Endodermal cell (in vitro differentiated cells): ENCODE measurements at regions not wholly inside any gene's neighbourhood (a gene's known extent, or its start where the extent isn't known, plus 50 kb on each side); places are given as distances from the start of the nearest gene placed in this dataset.
A peak's percentile ranks its signal among the peaks of the same experiment; 100 is the strongest.

Source experiments
- DNase-seq: peaks from one replicate; pipeline ENCODE4 v3.0.0-alpha.2; 2017
- H3K27ac ChIP-seq: 2 replicates; pipeline ENCODE4 v1.5.1; 2013; ENCODE audit warnings: mild to moderate bottlenecking, low read depth, low read length, moderate library complexity
- H3K27me3 ChIP-seq: 2 replicates; pipeline ENCODE4 v1.6.1; 2013; ENCODE audit warnings: mild to moderate bottlenecking, low read length, moderate library complexity; ENCODE audit not compliant: insufficient read depth, control insufficient read depth, poor library complexity, severe bottlenecking
- H3K36me3 ChIP-seq: 2 replicates; pipeline ENCODE4 v1.7.0; 2013; ENCODE audit warnings: mild to moderate bottlenecking, low read length, moderate library complexity; ENCODE audit not compliant: control insufficient read depth, insufficient read depth
- H3K4me1 ChIP-seq: one replicate; pipeline ENCODE4 v1.7.0; 2013; ENCODE audit warnings: low read length; ENCODE audit not compliant: control insufficient read depth, insufficient read depth
- H3K4me3 ChIP-seq: 2 replicates; pipeline ENCODE4 v1.5.1; 2013; ENCODE audit warnings: mild to moderate bottlenecking, low read length, moderate library complexity
- H3K9ac ChIP-seq: 2 replicates; pipeline ENCODE4 v1.6.1; 2013; ENCODE audit warnings: mild to moderate bottlenecking, low read length, moderate library complexity; ENCODE audit not compliant: poor library complexity, severe bottlenecking; ENCODE audit errors: extremely low read depth
- H3K9me3 ChIP-seq: 2 replicates; pipeline ENCODE4 v1.6.1; 2013; ENCODE audit warnings: mild to moderate bottlenecking, low read length, moderate library complexity; ENCODE audit not compliant: control insufficient read depth
- H3K27ac Mint-ChIP-seq: 2 replicates; pipeline ENCODE4 v1.8.0; 2020; ENCODE audit warnings: mixed read lengths
- H3K27me3 Mint-ChIP-seq: 2 replicates; pipeline ENCODE4 v1.8.0; 2021; ENCODE audit warnings: mild to moderate bottlenecking, mixed read lengths; ENCODE audit not compliant: insufficient read depth
- H3K36me3 Mint-ChIP-seq: 2 replicates; pipeline ENCODE4 v1.8.0; 2020; ENCODE audit warnings: low read depth, mixed read lengths
- H3K4me1 Mint-ChIP-seq: 2 replicates; pipeline ENCODE4 v1.8.0; 2020; ENCODE audit warnings: mixed read lengths
- H3K4me3 Mint-ChIP-seq: 2 replicates; pipeline ENCODE4 v1.8.0; 2020; ENCODE audit warnings: mild to moderate bottlenecking, moderate library complexity, mixed read lengths
- H3K9me3 Mint-ChIP-seq: 2 replicates; pipeline ENCODE4 v1.8.0; 2020; ENCODE audit warnings: mild to moderate bottlenecking, mixed read lengths
- WGBS, 2 experiments: methylation state at CpG; one replicate each; pipeline versions ENCODE4 v1.1.5 to v1.1.7; 2013; ENCODE audit warnings: missing lambda C conversion rate in 2 of 2, mixed read lengths in 1 of 2; ENCODE audit not compliant: insufficient coverage in 1 of 2, insufficient read length in 1 of 2; 5-methylcytosine and 5-hydroxymethylcytosine counted together
- TF ChIP-seq, protein P1 (sequence below): fragments of 200-600 bp; sonication (generic); conservative IDR thresholded peaks from 2 replicates; pipeline ENCODE4 v1.5.0; 2021; ENCODE audit warnings: antibody characterized with exemption, mild to moderate bottlenecking

DNA sequence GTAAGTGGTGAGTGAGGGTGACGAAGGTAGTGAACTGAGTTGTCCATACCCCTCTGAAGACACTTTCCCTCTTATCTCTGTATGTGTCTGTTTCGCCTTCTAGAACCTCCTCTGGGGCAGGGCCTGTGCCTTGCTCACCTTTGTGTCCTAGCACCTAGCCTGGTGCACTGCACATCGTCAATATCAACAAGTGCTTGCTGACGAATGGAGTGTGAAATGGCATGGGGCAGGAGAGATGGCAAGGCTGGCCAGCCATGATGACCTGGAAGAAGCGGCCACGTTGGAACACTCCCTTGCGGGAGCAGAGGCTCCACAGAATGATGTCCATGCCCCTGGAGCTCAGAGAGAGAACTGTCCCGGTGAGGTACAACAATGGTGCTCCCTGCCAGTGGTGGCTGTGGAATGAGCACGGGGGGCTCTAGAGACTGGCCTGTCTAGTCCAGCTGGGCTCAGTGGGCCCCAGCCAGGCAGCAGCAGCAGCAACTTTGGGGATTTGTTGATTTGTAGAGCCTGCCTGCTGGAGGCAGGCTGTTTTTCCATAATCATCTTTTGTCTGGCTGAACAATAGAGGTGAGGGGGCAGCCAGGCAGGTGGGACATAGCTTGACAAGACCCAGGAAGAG is 112.2 kb upstream of the PJA1 start:
- Histone ChIP-seq H3K36me3 (no peaks in the 10 kb centered on the region), H3K4me3 (no peak overlapping the region), H3K9me3 (no peaks in the 10 kb centered on the region), H3K9ac (no peak overlapping the region), H3K4me1 (peaks cover 5% of the 10 kb centered on the region), H3K27me3 (no peaks in the 10 kb centered on the region), H3K27ac (peak overlapping the region; percentile 80)
- H3K4me3 Mint-ChIP-seq, result no peak overlapping the region
- 76% methylated on average over 8 of the region's 9 CpGs; no CpG with 5 or more reads in 1 of the 2 experiments for WGBS, 2 experiments
- peak overlapping the region; percentile 68 for H3K27ac Mint-ChIP-seq
- DNase-seq, result no peak
- peaks cover 35% of the 10 kb centered on the region for H3K4me1 Mint-ChIP-seq
- H3K36me3 Mint-ChIP-seq, result no peaks in the 10 kb centered on the region
- H3K27me3 Mint-ChIP-seq, result peaks cover 29% of the 10 kb centered on the region
- H3K9me3 Mint-ChIP-seq, result peaks cover 67% of the 10 kb centered on the region
- TF ChIP-seq, protein P1, sequence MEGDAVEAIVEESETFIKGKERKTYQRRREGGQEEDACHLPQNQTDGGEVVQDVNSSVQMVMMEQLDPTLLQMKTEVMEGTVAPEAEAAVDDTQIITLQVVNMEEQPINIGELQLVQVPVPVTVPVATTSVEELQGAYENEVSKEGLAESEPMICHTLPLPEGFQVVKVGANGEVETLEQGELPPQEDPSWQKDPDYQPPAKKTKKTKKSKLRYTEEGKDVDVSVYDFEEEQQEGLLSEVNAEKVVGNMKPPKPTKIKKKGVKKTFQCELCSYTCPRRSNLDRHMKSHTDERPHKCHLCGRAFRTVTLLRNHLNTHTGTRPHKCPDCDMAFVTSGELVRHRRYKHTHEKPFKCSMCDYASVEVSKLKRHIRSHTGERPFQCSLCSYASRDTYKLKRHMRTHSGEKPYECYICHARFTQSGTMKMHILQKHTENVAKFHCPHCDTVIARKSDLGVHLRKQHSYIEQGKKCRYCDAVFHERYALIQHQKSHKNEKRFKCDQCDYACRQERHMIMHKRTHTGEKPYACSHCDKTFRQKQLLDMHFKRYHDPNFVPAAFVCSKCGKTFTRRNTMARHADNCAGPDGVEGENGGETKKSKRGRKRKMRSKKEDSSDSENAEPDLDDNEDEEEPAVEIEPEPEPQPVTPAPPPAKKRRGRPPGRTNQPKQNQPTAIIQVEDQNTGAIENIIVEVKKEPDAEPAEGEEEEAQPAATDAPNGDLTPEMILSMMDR, result no peak

DNA sequence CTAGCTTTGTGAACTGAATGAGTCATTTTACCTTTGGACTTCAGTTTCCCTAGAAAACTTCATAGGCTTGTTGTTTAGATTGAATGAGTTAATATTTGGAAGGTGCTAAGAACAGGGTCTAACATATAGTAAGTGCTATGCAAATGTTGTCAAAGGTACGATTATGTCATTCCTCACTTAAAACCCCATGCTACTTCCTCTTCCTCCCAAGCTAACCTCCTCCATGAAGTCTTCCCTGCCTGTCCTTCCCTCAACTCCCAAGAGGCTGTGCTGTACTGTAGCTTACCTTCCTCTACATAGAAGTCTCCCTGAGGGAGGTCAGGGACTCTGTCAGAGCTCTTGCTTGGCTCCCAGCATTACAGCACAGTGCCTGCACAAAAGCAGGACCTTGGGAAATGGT is 103.4 kb upstream of the PJA1 start:
- Histone ChIP-seq H3K4me3 (no peak overlapping the region), H3K9me3 (no peaks in the 10 kb centered on the region), H3K36me3 (no peaks in the 10 kb centered on the region), H3K4me1 (no peaks in the 10 kb centered on the region), H3K27ac (no peak overlapping the region), H3K27me3 (peaks cover 15% of the 10 kb centered on the region), H3K9ac (no peak overlapping the region)
- Mint-ChIP-seq H3K4me3 (no peak overlapping the region), H3K27me3 (peaks cover 61% of the 10 kb centered on the region), H3K4me1 (no peaks in the 10 kb centered on the region), H3K9me3 (peaks cover 49% of the 10 kb centered on the region), H3K27ac (no peak overlapping the region), H3K36me3 (no peaks in the 10 kb centered on the region)
- no peak for DNase-seq
- TF ChIP-seq, protein P1, result no peak
- WGBS, 2 experiments, result 80% methylated on average over 1 of the region's 1 CpG; no CpG with 5 or more reads in 1 of the 2 experiments

DNA sequence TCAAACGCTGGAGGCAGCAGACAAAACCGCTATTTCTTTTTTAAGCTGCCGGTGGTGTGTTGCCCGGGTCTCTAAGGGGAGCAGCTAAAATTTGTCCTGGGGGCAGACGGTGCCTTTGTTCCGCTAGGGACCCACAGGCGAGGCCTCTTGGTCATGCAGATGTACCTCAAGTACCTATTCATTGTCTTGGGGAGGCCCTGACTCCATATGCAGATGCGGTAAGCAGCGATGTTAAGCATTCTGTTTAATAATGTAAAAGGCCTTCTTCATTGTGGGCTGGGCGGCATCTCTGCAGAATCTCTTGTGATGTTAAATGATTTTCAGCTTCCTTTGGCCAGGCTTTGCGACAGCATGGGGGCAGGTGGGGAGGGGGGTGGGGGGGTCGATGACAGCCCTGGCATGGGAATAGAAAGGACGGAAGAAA is 98.9 kb upstream of the PJA1 start:
- Mint-ChIP-seq H3K9me3 (peaks cover 64% of the 10 kb centered on the region), H3K4me3 (no peak overlapping the region), H3K27me3 (peaks cover 94% of the 10 kb centered on the region), H3K36me3 (no peaks in the 10 kb centered on the region), H3K27ac (no peak overlapping the region), H3K4me1 (peaks cover 4% of the 10 kb centered on the region)
- Histone ChIP-seq H3K27ac (no peak overlapping the region), H3K27me3 (peaks cover 15% of the 10 kb centered on the region), H3K4me3 (no peak overlapping the region), H3K36me3 (no peaks in the 10 kb centered on the region), H3K9me3 (no peaks in the 10 kb centered on the region), H3K9ac (no peak overlapping the region), H3K4me1 (no peaks in the 10 kb centered on the region)
- peak; percentile 85 for DNase-seq
- WGBS, 2 experiments, result 8 to 23% methylated on average over 2 to 13 of the region's 13 CpGs
- TF ChIP-seq, protein P1, result no peak
